SK-N-SH (cell line): ENCODE measurements at regions not wholly inside any gene's neighbourhood (a gene's known extent, or its start where the extent isn't known, plus 50 kb on each side); places are given as distances from the start of the nearest gene placed in this dataset.

Experiments
- CTCF ChIA-PET: fragments of 300-600, 350-600 bp; formaldehyde crosslinking; extraction: SDS; loops from one replicate; lab custom pipeline; 2021; lab: Yijun Ruan, JAX
- POLR2A ChIA-PET: fragments of 350-600 bp; sonication (Branson Sonifier 250); formaldehyde crosslinking; extraction: SDS; loops from one replicate; lab custom pipeline; 2020; ENCODE audit warnings: antibody characterized with exemption, inconsistent platforms; lab: Yijun Ruan, JAX
- DNase-seq: peaks from one replicate; pipeline ENCODE4 v3.0.0; 2012
- H2AFZ ChIP-seq: fragments of 200-600 bp; sonication (generic); 2 replicates; pipeline ENCODE4 v1.8.1; 2016; ENCODE audit warnings: antibody characterized with exemption, mild to moderate bottlenecking, low read depth
- H3F3A ChIP-seq: fragments of 200-600 bp; sonication (generic); replicated peaks from 2 replicates; pipeline ENCODE3; 2016; ENCODE audit warnings: antibody characterized with exemption, mild to moderate bottlenecking; ENCODE audit not compliant: insufficient read depth
- H3K27ac ChIP-seq, 2 experiments: fragments of 200-500 bp in 1 of 2; fragments of 200-600 bp in 1 of 2; sonication (Bioruptor generic) in 1 of 2; sonication (generic), shearing (Covaris generic) in 1 of 2; 2 replicates each; pipeline versions ENCODE4 v1.5.1 to v1.6.1; 2014 to 2016; ENCODE audit warnings: low read depth in 2 of 2, inconsistent platforms in 1 of 2, low read length in 1 of 2, mild to moderate bottlenecking in 1 of 2, mixed read lengths in 1 of 2
- H3K27me3 ChIP-seq: fragments of 200-600 bp; sonication (generic), shearing (Covaris generic); 2 replicates; pipeline ENCODE4 v1.6.1; 2016; ENCODE audit warnings: mixed run types; ENCODE audit not compliant: insufficient read depth
- H3K36me3 ChIP-seq, 2 experiments: fragments of 200-500 bp in 1 of 2; fragments of 200-600 bp in 1 of 2; sonication (Bioruptor generic) in 1 of 2; sonication (generic) in 1 of 2; replicated peaks in 1 of 2; 2 replicates each; pipeline versions ENCODE3 to v1.5.1; 2014 to 2016; ENCODE audit warnings: low read length in 1 of 2, mild to moderate bottlenecking in 1 of 2; ENCODE audit not compliant: insufficient read depth in 2 of 2, control insufficient read depth in 1 of 2
- H3K4me1 ChIP-seq, 2 experiments: fragments of 200-500 bp in 1 of 2; fragments of 200-600 bp in 1 of 2; sonication (Bioruptor generic) in 1 of 2; sonication (generic), shearing (Covaris generic) in 1 of 2; 2 replicates each; pipeline versions ENCODE4 v1.5.1 to v1.6.1; 2014 to 2016; ENCODE audit warnings: low read depth in 1 of 2, low read length in 1 of 2, mixed run types in 1 of 2; ENCODE audit not compliant: insufficient read depth in 2 of 2, control insufficient read depth in 1 of 2
- H3K4me2 ChIP-seq: fragments of 200-600 bp; sonication (generic), shearing (Covaris generic); 2 replicates; pipeline ENCODE4 v1.6.1; 2017; ENCODE audit warnings: mixed run types
- H3K4me3 ChIP-seq, 2 experiments: fragments of 200-500 bp in 1 of 2; fragments of 200-600 bp in 1 of 2; sonication (Bioruptor generic) in 1 of 2; sonication (generic), shearing (Covaris generic) in 1 of 2; 2 replicates each; pipeline versions ENCODE4 v1.5.1 to v1.8.1; 2014 to 2016; ENCODE audit warnings: low read depth in 2 of 2, inconsistent platforms in 1 of 2, low read length in 1 of 2, mild to moderate bottlenecking in 1 of 2, mixed read lengths in 1 of 2, moderate library complexity in 1 of 2
- H3K79me2 ChIP-seq: fragments of 200-600 bp; sonication (generic); 2 replicates; pipeline ENCODE4 v1.8.1; 2017; ENCODE audit warnings: mild to moderate bottlenecking; ENCODE audit not compliant: insufficient read depth
- H3K9ac ChIP-seq: fragments of 200-600 bp; sonication (generic); 2 replicates; pipeline ENCODE4 v1.6.1; 2017; ENCODE audit warnings: mixed run types
- H3K9me2 ChIP-seq: fragments of 200-600 bp; sonication (generic); 2 replicates; pipeline ENCODE4 v1.6.1; 2017; ENCODE audit warnings: mixed run types
- H3K9me3 ChIP-seq: fragments of 200-600 bp; sonication (generic); 2 replicates; pipeline ENCODE4 v1.6.1; 2017; ENCODE audit warnings: mixed run types, mild to moderate bottlenecking, moderate library complexity
- H4K20me1 ChIP-seq: fragments of 200-600 bp; sonication (generic); 2 replicates; pipeline ENCODE4 v1.6.1; 2017; ENCODE audit warnings: mild to moderate bottlenecking, mixed run types; ENCODE audit not compliant: insufficient read depth
- EP300 ChIP-seq, 2 experiments: IDR thresholded peaks; 2 replicates each; pipeline versions ENCODE4 v1.4.0 to v1.6.1; 2012; ENCODE audit warnings: borderline replicate concordance in 1 of 2, low read depth in 1 of 2, low read length in 1 of 2
- FOXJ3 ChIP-seq: sonication (generic); formaldehyde crosslinking; IDR thresholded peaks from 2 replicates; pipeline ENCODE4 v1.5.1; 2020; ENCODE audit warnings: mild to moderate bottlenecking, missing genetic modification reagents
- GATA2 ChIP-seq: sonication (generic); formaldehyde crosslinking; IDR thresholded peaks from 2 replicates; pipeline ENCODE4 v1.5.0; 2020; ENCODE audit warnings: mild to moderate bottlenecking, missing genetic modification reagents
- RAD21 ChIP-seq: IDR thresholded peaks from 2 replicates; pipeline ENCODE4 v1.6.1; 2012; ENCODE audit warnings: mild to moderate bottlenecking, low read length
- SIN3A ChIP-seq: IDR thresholded peaks from 2 replicates; pipeline ENCODE4 v1.6.1; 2012; ENCODE audit warnings: low read depth, mild to moderate bottlenecking, low read length, moderate library complexity, borderline replicate concordance
- SMC3 ChIP-seq: IDR thresholded peaks from 2 replicates; pipeline ENCODE4 v1.6.1; 2012; ENCODE audit warnings: low read depth, low read length, improper control_type of control experiment
- YY1 ChIP-seq: IDR thresholded peaks from 2 replicates; pipeline ENCODE4 v1.4.0; 2012; ENCODE audit warnings: low read depth, mild to moderate bottlenecking
- WGBS: methylation state at CpG from one replicate; pipeline ENCODE4 v1.1.6; 2017; ENCODE audit warnings: low lambda C conversion rate; 5-methylcytosine and 5-hydroxymethylcytosine counted together
- TF ChIP-seq, protein P1 (sequence below): fragments of 200-600 bp; sonication (generic); IDR thresholded peaks from 2 replicates; pipeline ENCODE4 v1.6.1; 2017; ENCODE audit warnings: antibody characterized with exemption, mild to moderate bottlenecking, moderate library complexity
- TF ChIP-seq, protein P2 (sequence below): IDR thresholded peaks from 2 replicates; pipeline ENCODE4 v1.4.0; 2012; ENCODE audit warnings: low read depth, borderline replicate concordance

DNA sequence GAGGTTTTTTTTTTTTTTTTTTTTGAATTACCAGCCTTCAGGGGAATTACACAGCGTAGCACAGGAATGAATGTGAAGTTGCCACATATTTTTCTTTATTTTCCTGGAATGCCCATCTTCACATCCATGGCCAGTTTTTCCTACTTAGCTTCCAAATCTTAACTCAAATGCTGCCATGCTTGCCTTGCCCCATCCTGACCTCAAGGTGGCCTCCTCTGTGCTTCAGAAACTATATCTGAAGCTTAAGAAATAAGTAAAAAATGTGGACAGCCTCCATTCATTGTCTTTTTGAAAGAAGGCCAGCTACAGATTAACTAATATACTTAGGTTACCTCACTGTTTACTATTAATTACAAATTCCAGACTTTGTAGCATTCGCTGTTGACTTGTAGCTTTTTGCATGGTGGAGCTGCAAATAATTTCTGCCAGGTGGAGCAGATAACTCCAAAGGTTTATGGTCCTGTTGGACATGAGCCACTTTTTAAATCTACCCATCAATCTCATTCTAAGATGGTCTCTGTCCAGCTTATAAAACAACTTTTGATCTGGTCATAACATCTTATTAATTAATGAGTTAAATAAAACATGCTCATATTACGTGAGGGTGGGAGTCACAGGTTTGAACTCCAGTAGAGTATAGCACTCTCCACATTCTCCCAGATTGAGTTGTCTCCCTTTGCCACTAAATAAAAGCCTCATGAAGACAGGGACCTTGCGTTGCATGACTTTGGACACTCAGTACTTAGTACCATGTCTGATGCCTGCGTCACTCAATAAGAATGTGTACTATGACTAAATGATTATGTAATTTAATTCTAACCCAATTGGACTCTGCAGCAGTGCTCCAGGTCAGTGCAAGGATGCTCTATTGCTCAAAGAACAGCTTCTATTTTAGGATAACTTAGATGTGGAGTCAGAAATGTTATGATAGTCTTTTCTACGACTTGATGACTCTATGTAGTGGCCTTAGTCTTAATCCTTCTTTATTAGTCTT is 678.6 kb upstream of the CITED2 start:
- 91% methylated on average over 6 of the region's 6 CpGs for WGBS
- H3K4me3 ChIP-seq: no peak overlapping the region
- no peaks in the 10 kb centered on the region for H3K9me2 ChIP-seq
- H3K36me3 ChIP-seq: no peaks in the 10 kb centered on the region
- peak overlapping the region; percentile 83 to 88 for H3K27ac ChIP-seq
- no peak overlapping the region; the same call in 1 of the 2 replicates for H2AFZ ChIP-seq
- peaks cover 33 to 56% of the 10 kb centered on the region in 2 experiments; a peak in 3 of 4 replicates for H3K4me1 ChIP-seq
- ChIA-PET POLR2A (no interaction called here), CTCF (interaction anchor here (0.6 to 1.0 kb wide), 6 partner anchors 8 to 345 kb away, joined by 3 read pairs; no protein-coding TSS in a partner anchor)
- no peak overlapping the region for H3K9ac ChIP-seq
- peaks cover 30% of the 10 kb centered on the region for H3F3A ChIP-seq
- no peaks in the 10 kb centered on the region for H3K79me2 ChIP-seq
- TF ChIP-seq, protein P1, sequence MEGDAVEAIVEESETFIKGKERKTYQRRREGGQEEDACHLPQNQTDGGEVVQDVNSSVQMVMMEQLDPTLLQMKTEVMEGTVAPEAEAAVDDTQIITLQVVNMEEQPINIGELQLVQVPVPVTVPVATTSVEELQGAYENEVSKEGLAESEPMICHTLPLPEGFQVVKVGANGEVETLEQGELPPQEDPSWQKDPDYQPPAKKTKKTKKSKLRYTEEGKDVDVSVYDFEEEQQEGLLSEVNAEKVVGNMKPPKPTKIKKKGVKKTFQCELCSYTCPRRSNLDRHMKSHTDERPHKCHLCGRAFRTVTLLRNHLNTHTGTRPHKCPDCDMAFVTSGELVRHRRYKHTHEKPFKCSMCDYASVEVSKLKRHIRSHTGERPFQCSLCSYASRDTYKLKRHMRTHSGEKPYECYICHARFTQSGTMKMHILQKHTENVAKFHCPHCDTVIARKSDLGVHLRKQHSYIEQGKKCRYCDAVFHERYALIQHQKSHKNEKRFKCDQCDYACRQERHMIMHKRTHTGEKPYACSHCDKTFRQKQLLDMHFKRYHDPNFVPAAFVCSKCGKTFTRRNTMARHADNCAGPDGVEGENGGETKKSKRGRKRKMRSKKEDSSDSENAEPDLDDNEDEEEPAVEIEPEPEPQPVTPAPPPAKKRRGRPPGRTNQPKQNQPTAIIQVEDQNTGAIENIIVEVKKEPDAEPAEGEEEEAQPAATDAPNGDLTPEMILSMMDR: peak; percentile 51
- peak; percentile 50 for TF ChIP-seq RAD21
- no peak for TF ChIP-seq SIN3A
- no peak for TF ChIP-seq GATA2 (CRISPR knock-in tag)
- TF ChIP-seq, protein P2, sequence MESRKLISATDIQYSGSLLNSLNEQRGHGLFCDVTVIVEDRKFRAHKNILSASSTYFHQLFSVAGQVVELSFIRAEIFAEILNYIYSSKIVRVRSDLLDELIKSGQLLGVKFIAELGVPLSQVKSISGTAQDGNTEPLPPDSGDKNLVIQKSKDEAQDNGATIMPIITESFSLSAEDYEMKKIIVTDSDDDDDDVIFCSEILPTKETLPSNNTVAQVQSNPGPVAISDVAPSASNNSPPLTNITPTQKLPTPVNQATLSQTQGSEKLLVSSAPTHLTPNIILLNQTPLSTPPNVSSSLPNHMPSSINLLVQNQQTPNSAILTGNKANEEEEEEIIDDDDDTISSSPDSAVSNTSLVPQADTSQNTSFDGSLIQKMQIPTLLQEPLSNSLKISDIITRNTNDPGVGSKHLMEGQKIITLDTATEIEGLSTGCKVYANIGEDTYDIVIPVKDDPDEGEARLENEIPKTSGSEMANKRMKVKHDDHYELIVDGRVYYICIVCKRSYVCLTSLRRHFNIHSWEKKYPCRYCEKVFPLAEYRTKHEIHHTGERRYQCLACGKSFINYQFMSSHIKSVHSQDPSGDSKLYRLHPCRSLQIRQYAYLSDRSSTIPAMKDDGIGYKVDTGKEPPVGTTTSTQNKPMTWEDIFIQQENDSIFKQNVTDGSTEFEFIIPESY: no peak
- TF ChIP-seq EP300 (IDR thresholded peaks at IDR 0.05; ENCODE audit: borderline replicate concordance in 1 of 2, low read depth in 1 of 2, low read length in 1 of 2): no peak
- peak; percentile 67; the same call in 1 of the 2 replicates for TF ChIP-seq YY1
- TF ChIP-seq FOXJ3: no peak
- peak; percentile 33; the same call in 1 of the 2 replicates for TF ChIP-seq SMC3
- no peak for DNase-seq
- no peaks in the 10 kb centered on the region for H4K20me1 ChIP-seq
- H3K4me2 ChIP-seq: no peak overlapping the region
- no peaks in the 10 kb centered on the region for H3K27me3 ChIP-seq
- no peaks in the 10 kb centered on the region for H3K9me3 ChIP-seq
